GM18867 (cell line): ENCODE measurements at regions not wholly inside any gene's neighbourhood (a gene's known extent, or its start where the extent isn't known, plus 50 kb on each side); places are given as distances from the start of the nearest gene placed in this dataset.
A peak's percentile ranks its signal among the peaks of the same experiment; 100 is the strongest.
"Not testable (repeated sequence)": the region's sequence is repeated elsewhere in the genome, so short reads cannot be mapped to it uniquely, and the experiment has no call there.

Source experiments
- ATAC-seq: cut with Tn5 transposase; IDR thresholded peaks from one replicate; pipeline ENCODE4 v1.9.1; 2021; ENCODE audit warnings: mild to moderate bottlenecking, moderate library complexity; ENCODE audit not compliant: unreplicated experiment

DNA sequence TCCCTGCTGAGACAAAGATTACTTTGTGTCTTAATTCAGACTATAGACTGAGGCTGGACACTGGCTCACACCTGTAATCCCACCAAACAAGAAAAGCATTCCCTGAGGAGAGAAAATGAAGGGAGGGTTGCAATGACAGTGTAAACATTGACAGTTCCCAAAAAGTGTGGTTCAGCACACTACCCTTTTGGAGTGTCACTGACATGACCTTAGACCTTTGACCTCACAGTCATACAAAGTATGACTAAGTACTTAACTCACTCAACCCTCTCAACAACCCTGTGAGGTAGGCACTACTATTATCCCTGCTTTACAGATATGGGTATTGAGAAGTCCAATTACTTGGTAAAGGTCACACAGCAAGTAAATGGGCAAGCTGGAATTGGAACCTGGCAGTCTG is 341.7 kb downstream of the LRRC3B start:
- no peak for ATAC-seq

DNA sequence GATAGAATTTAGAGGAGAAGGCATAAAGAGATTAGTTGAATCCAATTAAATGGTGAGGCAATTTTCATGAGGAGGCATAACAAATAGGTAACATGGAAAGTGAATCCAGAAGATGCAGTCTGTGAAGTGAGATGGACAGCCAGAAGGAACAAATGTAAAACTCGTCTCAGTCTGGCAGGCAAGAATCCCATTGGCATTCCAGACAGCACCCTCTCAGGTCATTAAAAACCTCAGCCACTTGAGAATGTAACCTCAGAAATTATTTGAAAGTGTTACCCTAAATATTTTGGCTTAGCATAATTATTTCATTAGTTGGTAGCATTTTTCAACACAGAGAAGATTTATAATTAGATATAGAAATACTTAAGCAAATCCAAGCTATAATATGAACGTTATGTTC is 342.3 kb downstream of the LRRC3B start:
- ATAC-seq = no peak

DNA sequence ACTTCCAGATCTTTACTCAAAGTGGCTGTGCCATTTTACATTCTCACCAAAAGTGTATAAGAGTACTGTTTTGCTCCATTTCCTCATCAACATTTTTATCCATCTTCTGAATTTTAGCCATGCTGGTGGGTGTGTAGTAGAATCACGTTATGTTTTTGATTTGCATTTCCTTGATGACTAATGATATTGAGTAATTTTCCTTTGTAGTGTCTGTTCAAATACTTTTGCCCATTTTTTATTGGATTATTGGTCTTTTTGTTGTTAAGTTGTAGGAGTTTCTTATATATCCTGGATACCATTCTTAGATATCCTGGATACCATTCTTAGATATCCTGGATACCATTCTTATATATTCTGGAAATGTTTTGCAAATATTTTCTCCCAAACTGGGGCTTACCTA is 344.9 kb downstream of the LRRC3B start:
- no peak for ATAC-seq

DNA sequence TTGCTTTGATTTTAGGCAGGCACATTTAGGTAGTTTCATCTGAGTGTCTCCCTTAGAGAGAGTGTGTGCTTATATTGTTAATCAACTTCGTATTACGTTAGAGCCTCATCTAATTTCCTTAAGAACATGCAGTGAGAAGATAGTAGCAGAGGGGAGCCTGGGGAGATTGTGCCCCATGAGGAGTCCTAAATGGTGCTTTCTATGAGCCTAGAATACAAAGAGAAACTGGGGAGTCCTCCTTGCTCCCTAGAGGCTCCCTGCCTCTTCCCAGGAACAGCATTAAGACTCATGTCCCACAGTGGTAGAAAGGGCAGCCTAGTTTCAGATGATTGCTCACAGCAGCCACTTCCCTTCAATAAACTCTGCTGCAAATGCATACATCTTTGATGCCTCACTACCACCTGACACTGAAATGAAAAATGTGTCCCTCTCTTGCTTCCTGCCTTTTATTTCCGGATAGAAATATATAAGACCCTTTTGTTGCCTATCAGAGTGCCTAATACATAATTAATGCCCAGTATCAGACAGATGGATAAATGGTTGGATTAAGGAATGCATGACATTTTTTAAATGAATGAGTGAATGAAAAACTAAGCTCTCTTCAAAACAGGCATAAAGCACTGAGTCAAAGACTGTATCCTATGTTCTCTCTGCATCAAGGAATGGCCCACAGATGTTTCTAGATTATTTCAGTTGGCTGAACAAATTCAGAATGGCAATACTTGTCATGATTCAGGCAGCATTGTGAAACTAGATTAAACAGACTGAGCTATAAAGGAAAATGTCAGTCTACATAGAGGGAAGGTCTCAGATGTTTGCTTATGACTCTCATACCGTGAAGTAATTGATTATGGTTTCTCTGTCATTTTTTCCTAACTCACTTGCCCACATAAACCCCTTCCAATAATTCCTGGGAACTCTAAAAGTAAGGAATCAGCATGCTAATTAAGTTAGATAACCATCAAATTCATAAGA is 362.1 kb downstream of the LRRC3B start:
- ATAC-seq = no peak

DNA sequence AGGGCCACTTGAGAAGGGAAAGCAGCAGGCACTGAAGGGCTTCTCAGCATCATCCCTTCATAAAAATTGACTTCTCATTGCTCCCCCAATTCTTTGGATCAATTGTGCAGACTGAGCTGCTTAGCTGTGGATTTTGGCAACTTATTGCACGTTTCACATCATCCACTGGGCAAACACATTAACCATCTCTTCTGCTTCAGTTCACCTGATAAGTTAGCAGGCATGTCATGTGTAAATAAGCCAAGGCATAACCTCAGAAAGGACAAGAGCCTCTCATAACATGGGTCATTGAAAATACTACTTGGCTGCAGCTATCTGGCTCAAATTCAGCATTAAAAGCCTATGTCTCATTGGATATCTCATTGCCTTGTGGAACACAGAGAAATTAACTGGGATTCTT is 366.5 kb downstream of the LRRC3B start:
- ATAC-seq = no peak

DNA sequence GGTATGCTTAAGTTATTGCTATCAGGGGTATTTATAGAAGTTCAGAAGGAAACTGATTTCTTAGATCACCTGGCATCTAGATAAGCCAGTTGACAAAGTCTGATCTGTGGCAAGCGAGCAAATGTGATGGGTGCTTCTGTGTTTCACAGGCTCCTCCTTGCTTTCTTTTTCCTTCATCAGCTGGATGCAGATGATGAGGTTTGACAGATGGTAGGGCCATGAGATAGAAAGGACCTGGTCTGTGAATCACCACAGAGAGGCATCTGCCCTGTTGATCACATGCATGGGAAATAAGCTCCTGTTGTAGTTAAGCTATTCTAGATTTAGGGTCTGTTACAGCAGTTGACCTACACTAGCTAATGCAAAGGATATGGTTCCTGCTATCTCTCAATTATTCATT is 372.0 kb downstream of the NEK10 start:
- no peak for ATAC-seq

DNA sequence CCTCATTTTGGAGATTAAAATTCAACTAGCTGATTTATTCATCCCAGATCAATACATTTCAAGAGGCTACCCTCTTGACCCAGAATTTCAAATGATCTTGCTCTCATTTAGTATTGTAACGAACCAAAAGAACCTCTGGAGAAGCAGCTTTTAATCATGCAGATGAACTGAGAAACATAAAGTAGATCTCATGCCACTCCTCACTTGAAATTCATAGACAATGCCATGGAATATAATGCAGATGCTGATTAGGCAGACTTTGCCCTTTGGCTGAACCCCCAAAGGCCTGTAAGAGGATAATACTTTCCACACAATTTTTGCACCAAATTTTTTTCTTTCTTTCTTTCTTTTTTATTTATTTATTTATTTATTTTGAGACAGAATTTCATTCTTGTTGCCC is 358.3 kb downstream of the NEK10 start:
- ATAC-seq = no peak

DNA sequence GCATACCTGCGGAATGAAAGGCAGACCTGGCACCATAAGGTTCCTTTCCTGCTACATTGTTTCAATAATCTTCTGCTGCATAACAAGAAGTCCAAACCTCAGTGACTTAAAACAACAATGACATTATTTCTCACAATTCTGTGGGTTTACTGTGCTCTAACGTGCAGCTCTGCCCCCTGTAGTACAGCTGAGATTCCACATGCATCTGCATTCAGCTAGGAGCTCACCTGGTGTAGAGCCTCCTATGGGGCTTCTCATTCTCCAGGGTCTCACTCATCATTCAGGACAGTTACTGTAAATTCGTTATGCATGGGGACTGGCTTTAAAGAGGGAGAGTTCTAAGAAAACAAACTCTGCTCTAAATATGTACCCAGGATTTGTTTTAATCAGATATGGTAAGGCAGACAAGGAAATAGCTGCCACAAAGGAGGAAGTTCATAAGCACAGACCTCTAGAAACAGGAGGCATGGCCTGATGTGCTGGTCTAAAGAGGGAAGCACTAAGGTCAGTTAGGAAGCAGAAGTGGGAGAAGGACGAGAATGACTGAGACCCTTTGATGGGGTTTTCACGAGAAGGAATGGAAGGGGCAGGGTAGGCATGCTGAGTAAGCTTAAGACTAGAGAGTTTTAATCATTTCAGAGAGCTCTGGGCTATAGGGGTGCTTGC is 347.0 kb downstream of the NEK10 start:
- no peak for ATAC-seq

DNA sequence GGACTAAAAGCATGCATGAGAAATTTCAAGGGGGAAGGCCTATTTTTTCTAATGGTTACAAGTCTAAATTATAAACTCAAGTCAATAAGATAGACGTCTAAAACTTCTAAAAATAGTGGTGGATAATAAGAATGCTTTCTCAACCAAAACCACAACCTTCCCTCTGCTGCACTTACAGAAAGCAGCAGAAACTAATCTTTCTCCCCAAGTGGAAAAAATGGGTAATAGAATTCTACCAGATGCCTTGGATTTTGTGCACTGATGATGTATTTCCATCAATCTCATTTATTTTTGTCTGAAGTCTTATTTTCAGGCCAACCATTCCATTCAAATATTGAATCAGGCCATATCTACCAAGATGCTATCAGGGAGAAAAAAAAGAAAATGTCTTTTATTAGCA is 344.7 kb downstream of the NEK10 start:
- ATAC-seq = no peak

DNA sequence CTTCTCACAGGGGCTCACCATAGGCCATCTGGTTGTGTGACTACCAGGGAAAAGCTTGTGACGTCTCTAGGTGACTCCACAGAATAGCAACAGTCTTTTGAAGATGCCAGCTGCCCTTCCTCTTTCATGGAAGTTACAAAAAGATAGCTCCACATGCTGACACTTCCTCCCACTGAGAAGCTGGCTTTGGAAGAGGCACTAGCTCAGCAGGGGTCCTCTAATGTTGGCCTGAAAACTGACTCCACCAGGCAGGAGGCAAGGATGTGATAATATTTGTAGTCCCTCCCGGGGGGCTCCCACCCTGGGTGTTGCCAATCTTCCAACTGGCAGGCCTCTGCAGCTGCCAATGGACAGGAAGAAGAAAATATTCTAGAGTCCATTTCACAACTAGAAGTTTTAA is 343.5 kb downstream of the NEK10 start:
- ATAC-seq = no peak

DNA sequence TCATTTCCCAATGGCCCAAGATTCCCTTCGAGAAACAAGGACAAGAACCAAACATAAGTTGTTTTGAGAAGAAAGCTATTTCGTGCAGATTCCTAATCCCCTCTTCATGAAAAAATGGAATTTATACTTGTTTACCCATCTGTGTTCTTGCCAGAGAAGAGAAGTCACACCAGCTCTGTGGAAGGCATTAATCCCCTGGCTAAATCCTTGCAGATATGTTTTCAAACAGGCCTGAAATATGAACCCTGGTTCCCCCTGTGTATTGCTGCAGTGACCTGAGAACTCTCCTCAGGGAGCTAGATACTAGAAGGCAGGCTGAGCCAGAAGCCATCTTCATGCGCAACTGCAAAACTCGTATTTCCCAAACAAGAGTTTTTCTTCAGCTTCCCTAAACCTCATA is 337.7 kb downstream of the NEK10 start:
- ATAC-seq = no peak

DNA sequence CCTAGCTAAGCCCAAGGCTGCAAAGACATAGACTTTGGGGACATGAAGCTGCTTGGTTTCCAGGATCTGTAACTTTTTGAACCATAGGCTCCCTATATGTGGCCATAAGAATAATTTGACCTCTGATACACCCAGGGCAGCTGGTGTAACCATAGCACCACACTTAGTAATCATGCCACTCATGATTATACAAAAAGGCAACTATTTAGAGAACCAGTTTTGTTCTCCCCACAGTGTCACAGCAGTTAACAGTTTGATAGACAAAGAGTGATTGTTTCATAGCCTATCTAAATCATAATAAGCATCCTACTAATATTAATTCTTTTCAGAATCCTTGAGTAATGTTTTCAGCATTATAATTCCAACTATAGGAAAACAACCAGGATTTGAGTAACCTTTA is 334.9 kb downstream of the NEK10 start:
- ATAC-seq = no peak

DNA sequence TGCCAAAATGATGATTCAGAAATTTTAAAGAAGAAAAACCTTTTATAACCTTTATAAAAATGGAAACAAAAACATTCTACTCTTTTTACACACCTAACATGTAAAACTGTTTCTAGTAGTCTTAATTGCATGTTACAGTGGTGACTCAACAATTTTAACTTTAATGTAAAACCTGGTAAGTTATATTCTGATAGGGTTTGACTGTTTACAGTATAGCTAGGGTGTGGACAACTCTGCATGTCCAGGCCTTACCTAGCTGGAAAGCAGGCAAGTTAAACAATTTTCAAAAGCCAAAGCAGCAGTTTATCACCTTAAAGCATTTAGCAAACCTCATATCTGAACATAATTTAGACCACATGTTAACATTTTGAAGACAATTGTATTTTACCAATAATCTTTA is 328.5 kb downstream of the NEK10 start:
- ATAC-seq = no peak

DNA sequence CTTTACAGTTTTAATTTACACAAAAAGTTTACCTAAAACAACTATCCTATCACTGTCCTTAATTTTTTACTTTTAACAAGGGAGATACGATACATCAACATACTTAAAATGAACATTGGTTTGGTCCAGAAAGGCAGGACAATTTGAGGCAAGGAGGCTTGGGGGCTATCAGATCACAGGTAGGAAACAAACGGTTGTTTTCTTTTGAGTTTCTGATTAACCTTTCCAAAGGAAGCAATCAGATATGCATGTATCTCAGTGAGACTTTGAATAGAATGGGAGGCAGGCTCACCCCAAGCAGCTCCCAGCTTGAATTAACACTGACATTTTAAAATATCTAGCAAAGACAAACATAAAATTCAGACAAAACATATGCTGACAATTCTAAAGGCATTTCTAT is 326.6 kb downstream of the NEK10 start:
- ATAC-seq = not testable (repeated sequence)

DNA sequence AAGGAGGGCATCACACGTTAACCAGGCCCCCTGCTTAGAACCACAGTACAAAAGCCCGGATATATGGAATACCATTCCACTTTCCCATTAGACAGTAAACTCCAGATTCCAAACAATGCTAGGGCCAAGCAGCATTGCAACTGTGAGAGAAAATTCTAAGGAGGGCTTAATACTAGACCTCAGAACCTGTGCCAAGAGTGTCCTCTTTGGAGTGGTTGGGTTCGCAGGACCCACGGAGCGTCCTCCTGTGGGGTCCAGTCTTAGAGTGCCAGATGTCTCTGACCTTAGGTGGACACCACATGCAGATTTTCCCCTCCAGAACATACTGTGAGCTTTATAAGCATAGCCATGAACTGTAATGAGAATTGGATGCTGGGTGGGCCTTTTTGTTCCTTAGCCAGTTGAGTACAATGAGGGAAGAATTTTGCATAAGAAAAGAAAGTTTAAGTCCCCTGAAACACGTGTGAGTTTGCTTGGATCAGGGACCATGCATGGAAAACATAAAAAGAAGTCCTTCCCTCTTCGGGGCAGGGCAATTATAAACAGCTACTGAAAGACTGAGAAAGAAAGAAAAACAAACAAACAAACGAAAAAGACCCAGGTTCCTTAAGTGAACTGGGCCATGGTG is 325.7 kb downstream of the NEK10 start:
- no peak for ATAC-seq

DNA sequence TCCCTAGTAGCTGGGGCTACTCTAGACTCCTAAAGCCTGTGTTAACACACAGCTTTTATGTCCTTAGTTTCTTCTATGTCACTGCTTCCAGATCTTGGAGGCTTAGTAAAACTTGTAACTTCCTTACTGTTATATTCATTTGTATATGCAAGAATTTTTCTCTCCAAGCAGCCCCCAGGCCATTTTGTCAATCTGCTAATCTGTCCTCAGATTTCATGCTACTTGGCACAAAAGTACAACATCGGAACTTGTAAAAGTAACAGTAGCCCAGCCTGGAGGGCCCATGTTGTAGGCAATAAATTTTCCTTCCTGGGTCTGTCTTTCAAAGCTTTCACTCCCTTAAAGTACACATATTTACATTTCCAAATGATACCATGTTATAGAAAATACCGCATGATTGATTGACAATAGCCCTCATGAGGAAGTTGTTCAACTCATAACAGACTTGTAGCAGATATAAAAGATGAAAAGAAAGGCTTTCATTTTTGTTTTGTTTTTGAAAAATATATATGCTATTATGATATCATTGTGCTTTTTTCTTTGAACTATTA is 324.2 kb downstream of the NEK10 start:
- no peak for ATAC-seq

DNA sequence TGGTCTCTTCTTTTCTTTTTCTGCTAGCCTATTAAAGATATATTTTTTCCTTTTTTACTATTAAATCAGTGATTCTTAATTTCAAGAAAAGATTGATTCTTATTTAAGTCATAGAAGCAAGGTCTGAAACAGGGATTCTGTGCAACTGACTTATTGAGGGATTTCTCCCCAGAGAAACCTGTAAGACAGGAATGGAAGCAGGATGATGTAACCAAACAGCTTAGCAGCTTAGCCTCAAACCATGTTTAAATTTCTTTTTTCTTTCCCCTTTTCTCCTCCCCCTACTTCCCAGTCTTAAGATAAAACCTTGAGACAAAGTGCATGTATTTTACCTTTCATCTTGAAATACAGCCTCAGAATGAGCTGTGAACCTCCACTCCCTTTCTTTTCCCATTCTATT is 322.8 kb downstream of the NEK10 start:
- no peak for ATAC-seq

DNA sequence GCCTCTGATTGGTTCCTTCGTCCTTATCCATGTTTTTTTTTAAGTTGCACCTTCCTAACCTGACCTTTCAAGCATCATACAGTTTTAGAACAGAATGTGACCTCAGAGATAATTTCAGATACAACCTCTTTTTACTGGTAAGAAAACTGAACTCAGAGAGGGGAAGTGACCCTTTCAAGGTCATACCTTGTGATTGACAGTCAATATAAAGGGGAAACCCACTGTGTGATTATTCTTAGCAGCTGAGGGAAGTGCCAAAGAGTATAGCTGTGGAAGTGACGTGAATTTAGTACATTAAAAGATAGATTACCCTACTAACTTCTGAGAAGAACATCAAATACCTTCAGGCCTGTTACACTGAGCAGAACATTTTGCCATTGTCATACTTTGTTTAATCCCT is 319.4 kb downstream of the NEK10 start:
- ATAC-seq = peak; percentile 83

DNA sequence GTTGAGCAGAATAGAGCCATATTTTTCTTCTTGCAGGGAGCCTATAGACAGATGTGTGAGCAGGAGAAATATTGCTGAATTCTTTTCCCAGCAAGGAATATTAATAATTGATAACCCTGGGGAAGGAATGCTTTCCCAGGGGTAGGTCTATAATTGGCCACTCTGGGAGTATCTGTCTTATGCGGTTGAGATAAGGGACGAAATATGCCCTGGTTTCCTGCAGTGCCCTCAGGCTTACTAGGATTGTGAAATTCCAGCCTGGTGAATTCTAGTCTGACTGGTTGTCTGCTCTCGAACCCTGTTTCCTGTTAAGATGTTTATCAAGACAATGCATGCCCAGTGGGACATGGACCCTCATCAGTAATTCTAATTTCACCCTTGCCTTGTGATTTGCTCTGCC is 317.7 kb downstream of the NEK10 start:
- ATAC-seq = not testable (repeated sequence)

DNA sequence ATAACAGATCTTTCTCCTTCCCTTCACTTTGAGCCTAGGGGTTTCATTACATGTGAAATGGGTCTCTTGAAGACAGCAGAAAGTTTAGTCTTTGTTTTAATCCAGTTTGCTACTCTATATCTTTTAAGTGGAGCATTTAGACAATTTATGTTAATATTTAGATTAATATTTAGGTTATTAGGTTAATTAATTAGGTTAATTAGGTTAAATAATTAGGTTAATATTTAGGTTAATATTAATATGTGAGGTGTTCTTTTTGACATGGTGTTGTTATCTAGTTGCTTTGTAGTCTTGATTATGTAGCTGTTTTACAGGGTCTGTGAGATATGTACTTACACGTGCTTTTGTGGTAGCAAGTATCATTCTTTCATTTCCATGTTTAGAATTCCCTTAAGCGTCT is 312.9 kb downstream of the NEK10 start:
- ATAC-seq = no peak

DNA sequence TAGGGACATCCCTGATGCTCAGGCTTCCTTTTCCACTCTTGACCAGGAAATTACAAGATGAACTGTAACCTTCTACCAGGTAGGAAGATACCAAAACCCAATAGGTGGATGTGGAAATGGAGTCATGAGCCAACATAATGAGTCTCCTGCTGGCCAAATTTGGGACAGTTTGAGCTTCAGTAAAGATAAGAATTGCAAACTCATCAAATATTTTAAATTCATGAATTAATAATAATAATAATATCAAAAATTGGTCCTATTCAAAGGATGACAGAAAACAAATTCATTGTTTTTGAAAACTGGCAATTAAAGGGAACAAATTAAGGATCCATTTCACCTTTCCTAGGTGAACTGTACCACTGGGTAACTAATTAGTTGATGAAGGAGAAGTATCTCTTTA is 309.7 kb downstream of the NEK10 start:
- ATAC-seq = no peak
